ENCODE measurements at regions not wholly inside any gene's neighbourhood (a gene's known extent, or its start where the extent isn't known, plus 50 kb on each side); places are given as distances from the start of the nearest gene placed in this dataset.
"Not testable (repeated sequence)": the region's sequence is repeated elsewhere in the genome, so short reads cannot be mapped to it uniquely, and the experiment has no call there.

DNA sequence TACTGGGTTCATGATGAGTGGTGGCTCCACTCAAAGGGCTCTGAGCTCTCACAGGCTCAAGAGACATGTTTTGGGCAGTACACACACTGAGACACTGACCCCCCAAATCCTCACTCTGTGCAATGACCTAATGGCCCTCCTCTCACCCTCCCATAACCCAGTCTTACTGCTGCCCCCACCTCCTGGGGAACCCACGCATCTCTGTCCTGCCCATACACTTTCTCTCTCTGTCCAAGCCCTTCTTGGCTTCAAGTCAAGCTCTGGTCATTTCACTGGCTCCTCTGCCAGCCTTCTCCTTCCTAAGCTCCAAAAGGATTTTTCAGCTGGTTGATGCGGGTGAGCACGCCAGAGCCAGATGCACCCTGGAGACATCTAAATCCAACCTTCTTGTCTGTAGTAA, 187.9 kb upstream of the TSHZ3 start:
- no peak overlapping the region for H3K4me3 ChIP-seq (ENCODE audit: low read depth, poor library complexity, severe bottlenecking)
- 86 to 91% methylated on average over 3 of the region's 3 CpGs for WGBS, 2 donors
- intact Hi-C loops (cut with DNase I; ENCODE audit: low total_unique reads) = no loop called here
- DNase-seq (ENCODE audit: low spot score in 2 of 2) = peak in 1 of 2 donors; percentile 36
- TF ChIP-seq POLR2A (IDR thresholded peaks at IDR 0.05) = no peak
- TF ChIP-seq, protein P1, sequence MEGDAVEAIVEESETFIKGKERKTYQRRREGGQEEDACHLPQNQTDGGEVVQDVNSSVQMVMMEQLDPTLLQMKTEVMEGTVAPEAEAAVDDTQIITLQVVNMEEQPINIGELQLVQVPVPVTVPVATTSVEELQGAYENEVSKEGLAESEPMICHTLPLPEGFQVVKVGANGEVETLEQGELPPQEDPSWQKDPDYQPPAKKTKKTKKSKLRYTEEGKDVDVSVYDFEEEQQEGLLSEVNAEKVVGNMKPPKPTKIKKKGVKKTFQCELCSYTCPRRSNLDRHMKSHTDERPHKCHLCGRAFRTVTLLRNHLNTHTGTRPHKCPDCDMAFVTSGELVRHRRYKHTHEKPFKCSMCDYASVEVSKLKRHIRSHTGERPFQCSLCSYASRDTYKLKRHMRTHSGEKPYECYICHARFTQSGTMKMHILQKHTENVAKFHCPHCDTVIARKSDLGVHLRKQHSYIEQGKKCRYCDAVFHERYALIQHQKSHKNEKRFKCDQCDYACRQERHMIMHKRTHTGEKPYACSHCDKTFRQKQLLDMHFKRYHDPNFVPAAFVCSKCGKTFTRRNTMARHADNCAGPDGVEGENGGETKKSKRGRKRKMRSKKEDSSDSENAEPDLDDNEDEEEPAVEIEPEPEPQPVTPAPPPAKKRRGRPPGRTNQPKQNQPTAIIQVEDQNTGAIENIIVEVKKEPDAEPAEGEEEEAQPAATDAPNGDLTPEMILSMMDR (IDR thresholded peaks at IDR 0.05) = no peak

DNA sequence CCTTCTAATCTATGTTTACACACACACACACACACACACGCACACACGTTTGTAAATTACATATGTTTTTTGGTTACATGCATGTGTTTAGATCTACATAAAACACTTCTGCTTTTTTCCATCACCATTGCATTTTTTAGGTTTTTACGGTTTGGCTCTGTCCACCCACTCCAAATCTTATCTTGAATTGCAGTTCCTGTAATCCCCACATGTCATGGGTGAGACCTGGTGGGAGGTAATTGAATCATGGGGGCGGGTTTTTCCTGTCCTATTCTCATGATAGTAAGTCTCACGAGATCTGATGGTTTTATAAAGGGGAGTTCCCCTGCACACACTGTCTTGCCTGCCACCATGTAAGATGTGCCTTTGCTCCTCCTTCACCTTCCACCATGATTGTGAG, 188.7 kb upstream of the TSHZ3 start:
- intact Hi-C loops (cut with DNase I; ENCODE audit: low total_unique reads); H3K4me3 ChIP-seq (ENCODE audit: low read depth, poor library complexity, severe bottlenecking); DNase-seq (ENCODE audit: low spot score in 2 of 2): not testable (repeated sequence)
- WGBS, 2 donors = 76 to 81% methylated on average over 5 of the region's 5 CpGs

GRCh38 chr19:31538879-31539278, 189.6 kb upstream of the TSHZ3 start:
- DNase-seq (ENCODE audit: low spot score in 2 of 2) = peak in 1 of 2 donors; percentile 53
- TF ChIP-seq, protein P1 (IDR thresholded peaks at IDR 0.05) = no peak
- TF ChIP-seq POLR2A (IDR thresholded peaks at IDR 0.05) = no peak
- 77 to 79% methylated on average over 5 of the region's 5 CpGs for WGBS, 2 donors
- no peak overlapping the region for H3K4me3 ChIP-seq (ENCODE audit: low read depth, poor library complexity, severe bottlenecking)
- intact Hi-C loops (cut with DNase I; ENCODE audit: low total_unique reads) = no loop called here

DNA sequence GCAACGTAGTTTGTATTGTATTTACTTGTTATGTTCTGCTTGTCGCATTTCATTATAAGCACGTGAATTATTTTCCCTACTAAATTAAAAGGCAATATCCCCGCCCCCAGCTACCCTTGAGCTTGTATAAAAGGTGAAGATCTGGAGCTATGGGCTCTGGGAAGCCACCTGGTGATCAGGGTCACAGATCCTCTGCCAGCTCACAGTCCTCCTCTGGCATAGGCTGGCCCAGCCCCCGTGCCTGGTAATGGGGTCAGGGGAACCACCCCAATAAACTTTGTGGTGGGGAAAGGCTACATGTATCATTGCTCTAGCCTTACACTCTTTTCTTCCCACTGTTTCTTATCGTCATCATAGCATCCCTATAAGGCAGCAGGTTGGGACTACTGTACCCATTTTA, 190.2 kb upstream of the TSHZ3 start:
- WGBS, 2 donors = 78 to 87% methylated on average over 6 of the region's 6 CpGs
- DNase-seq (ENCODE audit: low spot score in 2 of 2) = peak in 1 of 2 donors; percentile 70
- H3K4me3 ChIP-seq (ENCODE audit: low read depth, poor library complexity, severe bottlenecking) = no peak overlapping the region
- intact Hi-C loops (cut with DNase I; ENCODE audit: low total_unique reads) = no loop called here
- TF ChIP-seq, protein P1 (IDR thresholded peaks at IDR 0.05) = no peak
- no peak for TF ChIP-seq POLR2A (IDR thresholded peaks at IDR 0.05)

DNA sequence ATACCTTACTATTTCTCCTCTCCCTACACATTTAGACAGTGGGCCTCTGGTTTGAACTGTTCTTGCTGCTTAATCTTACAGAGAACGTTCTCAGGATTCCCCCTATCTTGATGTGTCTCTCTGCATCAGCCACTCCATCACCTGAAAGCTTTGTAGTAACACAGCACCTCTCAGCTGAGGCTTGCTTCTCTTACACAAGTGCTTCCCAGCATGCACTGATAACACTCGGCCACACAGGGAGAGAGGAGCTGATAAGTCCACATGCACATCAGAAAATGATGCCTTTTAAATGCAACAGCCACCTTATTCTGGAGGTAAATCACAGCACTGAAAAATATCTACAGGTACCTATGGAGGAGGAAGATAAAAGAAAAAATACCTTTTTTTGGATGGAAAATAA, 192.2 kb upstream of the TSHZ3 start:
- TF ChIP-seq, protein P1 (IDR thresholded peaks at IDR 0.05) = no peak
- no peak for TF ChIP-seq POLR2A (IDR thresholded peaks at IDR 0.05)
- DNase-seq (ENCODE audit: low spot score in 2 of 2) = peak in 1 of 2 donors; percentile 8

DNA sequence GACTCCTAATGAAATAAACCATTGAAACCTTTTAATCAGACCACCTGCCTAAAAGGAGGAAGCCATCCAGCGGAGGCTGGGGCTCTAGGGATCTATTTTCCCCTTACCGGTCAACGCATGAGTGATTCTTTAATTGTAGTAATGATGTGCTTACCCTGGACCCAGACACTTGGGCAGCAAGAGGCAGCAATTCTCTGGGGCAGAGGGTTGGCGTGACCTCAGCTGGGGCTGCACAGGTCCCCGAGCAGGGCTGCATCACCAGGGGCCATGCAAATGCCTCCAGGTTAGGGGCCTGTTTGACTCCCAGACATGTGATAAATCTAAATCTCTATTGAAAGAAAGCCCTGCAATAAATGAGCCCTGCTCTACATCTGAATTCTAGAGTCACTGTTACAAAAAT, 194.2 kb upstream of the TSHZ3 start:
- DNase-seq (ENCODE audit: low spot score in 2 of 2) = peak in 1 of 2 donors; percentile 61
- TF ChIP-seq POLR2A (IDR thresholded peaks at IDR 0.05) = no peak
- TF ChIP-seq, protein P1 (IDR thresholded peaks at IDR 0.05) = no peak
- WGBS, 2 donors = 91% methylated on average over 5 of the region's 5 CpGs
- intact Hi-C loops (cut with DNase I; ENCODE audit: low total_unique reads) = no loop called here
- H3K4me3 ChIP-seq (ENCODE audit: low read depth, poor library complexity, severe bottlenecking) = no peak overlapping the region

More for the DNA sequence above, 192.2 kb upstream of the TSHZ3 start:
- intact Hi-C loops (cut with DNase I; ENCODE audit: low total_unique reads) = no loop called here
- no peak overlapping the region for H3K4me3 ChIP-seq (ENCODE audit: low read depth, poor library complexity, severe bottlenecking)
- WGBS, 2 donors = 60 to 72% methylated on average over 2 of the region's 2 CpGs
